ENCODE measurements at regions not wholly inside any gene's neighbourhood (a gene's known extent, or its start where the extent isn't known, plus 50 kb on each side); places are given as distances from the start of the nearest gene placed in this dataset.

GRCh38 chr3:70857916-70858315, 545.5 kb upstream of the MDFIC2 start:
- TF ChIP-seq CTCF (IDR thresholded peaks at IDR 0.05 in 4 of 5, conservative IDR thresholded peaks at IDR 0.05 in 1 of 5) (no peak), POLR2A (IDR thresholded peaks at IDR 0.05) (no peak)

Measured in gastrocnemius medialis (tissue), 4 donors.